ENCODE measurements at regions not wholly inside any gene's neighbourhood (a gene's known extent, or its start where the extent isn't known, plus 50 kb on each side); places are given as distances from the start of the nearest gene placed in this dataset.

DNA sequence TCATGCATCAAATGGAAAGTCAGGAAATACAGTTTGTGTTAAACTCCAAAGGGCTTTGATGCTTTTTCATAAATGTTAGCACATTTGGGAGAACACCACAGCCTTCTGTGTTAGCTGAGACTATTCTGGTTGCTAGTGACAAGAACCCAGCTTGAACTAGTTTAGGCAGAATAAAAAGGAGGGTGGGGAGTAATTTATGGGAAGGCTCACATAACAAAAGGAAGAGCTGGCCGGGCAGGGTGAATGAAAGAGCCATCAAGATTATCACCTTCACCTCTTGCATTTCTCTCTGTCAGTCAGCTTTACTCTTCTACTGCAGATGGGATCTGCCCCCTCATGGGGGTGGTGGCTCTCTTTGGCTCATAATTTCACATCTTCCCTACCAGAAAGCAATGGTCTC is 75.4 kb upstream of the VTCN1 start:
- TF ChIP-seq, protein P1, sequence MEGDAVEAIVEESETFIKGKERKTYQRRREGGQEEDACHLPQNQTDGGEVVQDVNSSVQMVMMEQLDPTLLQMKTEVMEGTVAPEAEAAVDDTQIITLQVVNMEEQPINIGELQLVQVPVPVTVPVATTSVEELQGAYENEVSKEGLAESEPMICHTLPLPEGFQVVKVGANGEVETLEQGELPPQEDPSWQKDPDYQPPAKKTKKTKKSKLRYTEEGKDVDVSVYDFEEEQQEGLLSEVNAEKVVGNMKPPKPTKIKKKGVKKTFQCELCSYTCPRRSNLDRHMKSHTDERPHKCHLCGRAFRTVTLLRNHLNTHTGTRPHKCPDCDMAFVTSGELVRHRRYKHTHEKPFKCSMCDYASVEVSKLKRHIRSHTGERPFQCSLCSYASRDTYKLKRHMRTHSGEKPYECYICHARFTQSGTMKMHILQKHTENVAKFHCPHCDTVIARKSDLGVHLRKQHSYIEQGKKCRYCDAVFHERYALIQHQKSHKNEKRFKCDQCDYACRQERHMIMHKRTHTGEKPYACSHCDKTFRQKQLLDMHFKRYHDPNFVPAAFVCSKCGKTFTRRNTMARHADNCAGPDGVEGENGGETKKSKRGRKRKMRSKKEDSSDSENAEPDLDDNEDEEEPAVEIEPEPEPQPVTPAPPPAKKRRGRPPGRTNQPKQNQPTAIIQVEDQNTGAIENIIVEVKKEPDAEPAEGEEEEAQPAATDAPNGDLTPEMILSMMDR (IDR thresholded peaks at IDR 0.05): no peak
- no peak for TF ChIP-seq POLR2A (IDR thresholded peaks at IDR 0.05)
